ENCODE measurements at regions not wholly inside any gene's neighbourhood (a gene's known extent, or its start where the extent isn't known, plus 50 kb on each side); places are given as distances from the start of the nearest gene placed in this dataset.

- Histone ChIP-seq H3K27ac (replicated peaks) (no peak overlapping the region), H3K4me3 (replicated peaks; ENCODE audit: insufficient read depth, low read length) (no peak overlapping the region), H3K27me3 (ENCODE audit: insufficient read depth, poor library complexity, severe bottlenecking) (no peaks in the 10 kb centered on the region)
- TF ChIP-seq POLR2AphosphoS5 (IDR thresholded peaks at IDR 0.05; ENCODE audit: low read depth): no peak
- no peak for DNase-seq (ENCODE audit: low read depth in 1 of 2, low spot score in 1 of 2)
These were observed 873.1 kb upstream of the TMEM132C start for GRCh38 chr12:127393896-127394295.

- H3K27me3 ChIP-seq (ENCODE audit: insufficient read depth, poor library complexity, severe bottlenecking): no peaks in the 10 kb centered on the region
- TF ChIP-seq CTCF (IDR thresholded peaks at IDR 0.05; ENCODE audit: insufficient read depth, low read length): no peak
- TF ChIP-seq SPI1 (IDR thresholded peaks at IDR 0.05; ENCODE audit: borderline replicate concordance, low read depth): no peak
- no peak for DNase-seq (ENCODE audit: low read depth in 1 of 2, low spot score in 1 of 2)
These were observed 870.2 kb upstream of the TMEM132C start for GRCh38 chr12:127396734-127397133.

GRCh38 chr12:127398016-127398710 lies 868.8 kb upstream of the TMEM132C start:
- H3K4me3 ChIP-seq (replicated peaks; ENCODE audit: insufficient read depth, low read length): no peak overlapping the region
- TF ChIP-seq SPI1 (IDR thresholded peaks at IDR 0.05; ENCODE audit: borderline replicate concordance, low read depth): no peak
- no peak for TF ChIP-seq CTCF (IDR thresholded peaks at IDR 0.05; ENCODE audit: insufficient read depth, low read length)
- no peak for TF ChIP-seq GABPA (IDR thresholded peaks at IDR 0.05; ENCODE audit: low read depth)
- no peak for TF ChIP-seq REST (IDR thresholded peaks at IDR 0.05; ENCODE audit: insufficient replicate concordance, low read depth)
- no peak for TF ChIP-seq POLR2AphosphoS5 (IDR thresholded peaks at IDR 0.05; ENCODE audit: low read depth)
- no peak overlapping the region for H3K27ac ChIP-seq (replicated peaks)
- no peaks in the 10 kb centered on the region for H3K27me3 ChIP-seq (ENCODE audit: insufficient read depth, poor library complexity, severe bottlenecking)
- DNase-seq (ENCODE audit: low read depth in 1 of 2, low spot score in 1 of 2): no peak

More at GRCh38 chr12:127396734-127397133, 870.2 kb upstream of the TMEM132C start:
- no peak overlapping the region for H3K27ac ChIP-seq (replicated peaks)
- H3K4me3 ChIP-seq (replicated peaks; ENCODE audit: insufficient read depth, low read length): no peak overlapping the region

- H3K27me3 ChIP-seq (ENCODE audit: insufficient read depth, poor library complexity, severe bottlenecking): no peaks in the 10 kb centered on the region
- no peak overlapping the region for H3K4me3 ChIP-seq (replicated peaks; ENCODE audit: insufficient read depth, low read length)
- TF ChIP-seq SPI1 (IDR thresholded peaks at IDR 0.05; ENCODE audit: borderline replicate concordance, low read depth): no peak
- TF ChIP-seq REST (IDR thresholded peaks at IDR 0.05; ENCODE audit: insufficient replicate concordance, low read depth): no peak
- TF ChIP-seq POLR2AphosphoS5 (IDR thresholded peaks at IDR 0.05; ENCODE audit: low read depth): no peak
- no peak for TF ChIP-seq CTCF (IDR thresholded peaks at IDR 0.05; ENCODE audit: insufficient read depth, low read length)
- TF ChIP-seq GABPA (IDR thresholded peaks at IDR 0.05; ENCODE audit: low read depth): no peak
- no peak for DNase-seq (ENCODE audit: low read depth in 1 of 2, low spot score in 1 of 2)
- H3K27ac ChIP-seq (replicated peaks): no peak overlapping the region
These were observed 867.5 kb upstream of the TMEM132C start for GRCh38 chr12:127399451-127399850.

Data from HL-60 (cell line).